Stimulated activated CD8-positive, alpha-beta memory T cell treated with anti-CD3 and anti-CD28 coated beads, Interleukin-7, amount 100 ng/mL, for 24 hours (primary cell): ENCODE measurements at regions not wholly inside any gene's neighbourhood (a gene's known extent, or its start where the extent isn't known, plus 50 kb on each side); places are given as distances from the start of the nearest gene placed in this dataset.

ENCODE experiments used
- DNase-seq: peaks from one replicate; pipeline ENCODE4 v3.0.0-alpha.2; 2020; ENCODE audit warnings: low read depth

- DNase-seq = no peak
Observed at GRCh38 chr2:128690869-128691268, 372.2 kb upstream of the HS6ST1 start.

GRCh38 chr2:128691526-128691925 is 372.9 kb upstream of the HS6ST1 start:
- DNase-seq = no peak

GRCh38 chr2:128692895-128693742 is 374.5 kb upstream of the HS6ST1 start:
- DNase-seq = no peak

- no peak for DNase-seq
Observed at GRCh38 chr2:128693743-128694029, 375.0 kb upstream of the HS6ST1 start.

- DNase-seq = no peak
Observed at GRCh38 chr2:128695646-128696220, 377.1 kb upstream of the HS6ST1 start.

- no peak for DNase-seq
Observed at GRCh38 chr2:128696421-128696820, 377.8 kb upstream of the HS6ST1 start.

GRCh38 chr2:128701418-128701817 is 382.8 kb upstream of the HS6ST1 start:
- DNase-seq = no peak

GRCh38 chr2:128702616-128703015 is 383.9 kb upstream of the HS6ST1 start:
- no peak for DNase-seq

GRCh38 chr2:128708106-128708816 is 389.6 kb upstream of the HS6ST1 start:
- DNase-seq = no peak

GRCh38 chr2:128710242-128710641 is 391.6 kb upstream of the HS6ST1 start:
- no peak for DNase-seq

- no peak for DNase-seq
Observed at GRCh38 chr2:128710729-128711128, 392.1 kb upstream of the HS6ST1 start.

- no peak for DNase-seq
Observed at GRCh38 chr2:128714285-128714684, 395.6 kb upstream of the HS6ST1 start.

- no peak for DNase-seq
Observed at GRCh38 chr2:128714851-128715312, 396.2 kb upstream of the HS6ST1 start.

- DNase-seq = no peak
Observed at GRCh38 chr2:128715360-128715759, 396.7 kb upstream of the HS6ST1 start.

- no peak for DNase-seq
Observed at GRCh38 chr2:128716299-128716721, 397.6 kb upstream of the HS6ST1 start.

- DNase-seq = no peak
Observed at GRCh38 chr2:128717758-128718710, 399.4 kb upstream of the HS6ST1 start.

GRCh38 chr2:128720080-128721022 is 401.7 kb upstream of the HS6ST1 start:
- no peak for DNase-seq

- no peak for DNase-seq
Observed at GRCh38 chr2:128721096-128721495, 402.4 kb upstream of the HS6ST1 start.

GRCh38 chr2:128722489-128722888 is 403.8 kb upstream of the HS6ST1 start:
- no peak for DNase-seq

GRCh38 chr2:128724547-128724946 is 405.9 kb upstream of the HS6ST1 start:
- no peak for DNase-seq

- no peak for DNase-seq
Observed at GRCh38 chr2:128724972-128725371, 406.3 kb upstream of the HS6ST1 start.
